ENCODE measurements at regions not wholly inside any gene's neighbourhood (a gene's known extent, or its start where the extent isn't known, plus 50 kb on each side); places are given as distances from the start of the nearest gene placed in this dataset.

DNA sequence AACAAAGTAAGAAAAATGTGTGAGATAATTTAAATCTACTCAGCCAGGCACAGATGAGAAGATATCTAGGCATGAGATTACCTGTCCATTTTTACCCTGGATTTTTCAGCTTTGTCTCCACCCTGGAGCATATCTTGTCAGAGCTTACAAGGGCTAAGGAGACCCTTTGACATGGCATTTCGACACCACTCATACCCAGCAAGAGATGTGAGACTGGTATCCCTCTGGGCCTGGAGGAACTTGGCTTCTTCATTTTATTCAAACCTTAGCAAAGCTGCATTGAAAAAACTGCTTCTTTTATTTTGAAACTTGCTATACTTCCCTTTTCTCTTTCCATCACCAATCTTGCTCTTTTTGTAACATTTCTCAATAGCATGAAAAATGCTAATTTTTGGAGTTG lies 194.9 kb upstream of the HNMT start:
- H3K36me3 ChIP-seq = no peaks in the 10 kb centered on the region
- H3K27ac ChIP-seq = no peak overlapping the region
- TF ChIP-seq CTCF (IDR thresholded peaks at IDR 0.05; ENCODE audit: low read depth, low read length) = no peak
- no peaks in the 10 kb centered on the region for H3K27me3 ChIP-seq
- no peaks in the 10 kb centered on the region for H3K4me1 ChIP-seq (ENCODE audit: low read depth)
- H3K9me3 ChIP-seq (ENCODE audit: low read depth) = no peaks in the 10 kb centered on the region
- DNase-seq (ENCODE audit: low read depth in 1 of 2, low spot score in 1 of 2) = no peak
- H3K4me3 ChIP-seq = no peak overlapping the region

DNA sequence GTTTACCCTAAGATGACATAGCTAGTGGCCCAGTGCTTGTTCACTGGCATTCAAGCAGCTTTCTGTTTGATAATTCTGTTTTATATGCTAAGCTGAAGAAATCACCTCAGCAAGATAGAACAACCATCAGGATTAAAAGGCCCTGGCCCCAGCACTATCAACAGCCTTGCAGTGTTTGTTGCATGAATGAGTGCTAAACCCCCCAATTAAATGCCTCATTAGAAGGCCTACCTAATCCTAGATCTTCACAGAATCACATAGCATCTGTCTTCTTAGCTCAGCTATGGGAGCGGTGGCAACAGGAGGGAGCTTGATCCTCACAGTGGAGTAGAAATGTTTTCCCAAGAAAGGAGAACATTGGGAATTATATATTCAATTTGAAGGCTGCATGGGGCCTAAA lies 194.1 kb upstream of the HNMT start:
- no peaks in the 10 kb centered on the region for H3K9me3 ChIP-seq (ENCODE audit: low read depth)
- no peaks in the 10 kb centered on the region for H3K27me3 ChIP-seq
- TF ChIP-seq CTCF (IDR thresholded peaks at IDR 0.05; ENCODE audit: low read depth, low read length) = no peak
- no peak overlapping the region for H3K4me3 ChIP-seq
- no peak overlapping the region for H3K27ac ChIP-seq
- H3K4me1 ChIP-seq (ENCODE audit: low read depth) = no peaks in the 10 kb centered on the region
- DNase-seq (ENCODE audit: low read depth in 1 of 2, low spot score in 1 of 2) = no peak
- H3K36me3 ChIP-seq = no peaks in the 10 kb centered on the region

DNA sequence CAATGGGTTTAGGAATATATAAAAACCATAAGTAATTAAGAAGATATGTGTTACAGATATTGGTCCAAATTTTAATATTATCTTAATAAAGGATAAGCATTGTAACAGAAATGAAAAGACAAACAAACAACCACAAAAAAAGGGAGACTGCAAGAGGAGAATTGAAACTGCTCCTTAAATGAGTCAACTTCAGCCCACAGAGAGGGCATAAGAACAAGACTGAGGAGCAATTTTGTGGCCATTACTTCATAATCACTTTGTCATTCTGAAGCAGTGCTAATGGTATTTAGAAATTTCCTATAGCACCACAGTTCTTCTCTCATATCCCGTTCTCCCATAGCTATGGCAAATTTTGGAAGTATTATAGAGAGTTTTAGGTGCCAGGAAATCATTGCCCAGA lies 193.2 kb upstream of the HNMT start:
- H3K9me3 ChIP-seq (ENCODE audit: low read depth) = no peaks in the 10 kb centered on the region
- H3K27me3 ChIP-seq = no peaks in the 10 kb centered on the region
- no peak for TF ChIP-seq CTCF (IDR thresholded peaks at IDR 0.05; ENCODE audit: low read depth, low read length)
- DNase-seq (ENCODE audit: low read depth in 1 of 2, low spot score in 1 of 2) = no peak
- H3K27ac ChIP-seq = no peak overlapping the region
- no peaks in the 10 kb centered on the region for H3K36me3 ChIP-seq
- no peak overlapping the region for H3K4me3 ChIP-seq
- H3K4me1 ChIP-seq (ENCODE audit: low read depth) = no peaks in the 10 kb centered on the region

DNA sequence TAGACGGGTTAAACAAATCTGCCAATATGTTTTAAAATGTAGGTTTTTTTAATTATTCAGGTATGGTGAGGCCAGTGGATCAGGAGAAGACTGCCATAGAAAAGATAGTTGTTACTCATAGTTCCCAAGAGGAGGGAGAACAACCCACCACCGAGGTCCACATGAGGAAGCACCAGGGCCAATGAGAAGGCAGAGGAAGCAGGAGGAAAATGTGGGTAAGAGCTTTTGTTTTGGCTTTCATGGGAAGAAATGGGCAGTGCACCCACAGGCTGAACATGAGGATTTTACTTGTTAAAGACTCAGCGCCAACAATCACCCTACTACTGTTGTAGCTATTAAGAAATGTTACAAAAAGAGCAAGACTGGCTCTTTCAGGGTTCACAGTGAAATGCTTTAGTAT lies 191.8 kb upstream of the HNMT start:
- Histone ChIP-seq H3K36me3 (no peaks in the 10 kb centered on the region), H3K4me1 (ENCODE audit: low read depth) (no peaks in the 10 kb centered on the region), H3K27ac (no peak overlapping the region), H3K9me3 (ENCODE audit: low read depth) (no peaks in the 10 kb centered on the region), H3K27me3 (no peaks in the 10 kb centered on the region), H3K4me3 (no peak overlapping the region)
- no peak for DNase-seq (ENCODE audit: low read depth in 1 of 2, low spot score in 1 of 2)
- no peak for TF ChIP-seq CTCF (IDR thresholded peaks at IDR 0.05; ENCODE audit: low read depth, low read length)

DNA sequence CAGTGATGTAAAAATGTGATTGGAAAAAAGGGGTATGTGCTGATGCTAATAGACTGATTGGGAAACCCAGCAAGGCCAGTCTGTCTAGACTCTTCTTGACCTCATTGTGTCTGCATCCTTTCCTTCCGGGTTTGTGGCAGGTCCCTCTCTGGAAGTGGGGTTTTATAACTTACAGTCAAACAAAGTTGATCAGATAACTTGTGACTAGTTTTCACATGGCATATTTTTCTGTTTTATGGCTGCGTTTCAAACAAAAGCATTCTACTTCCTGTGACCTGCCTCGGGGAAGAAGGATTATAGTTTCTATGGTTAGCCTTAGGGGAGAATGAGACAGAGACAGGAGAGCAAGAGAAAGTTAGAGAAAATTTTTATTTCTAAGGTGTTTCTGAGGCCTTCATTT lies 188.7 kb upstream of the HNMT start:
- no peak for DNase-seq (ENCODE audit: low read depth in 1 of 2, low spot score in 1 of 2)
- Histone ChIP-seq H3K27ac (no peak overlapping the region), H3K27me3 (no peaks in the 10 kb centered on the region), H3K9me3 (ENCODE audit: low read depth) (no peaks in the 10 kb centered on the region), H3K4me3 (no peak overlapping the region), H3K36me3 (no peaks in the 10 kb centered on the region), H3K4me1 (ENCODE audit: low read depth) (no peaks in the 10 kb centered on the region)
- no peak for TF ChIP-seq CTCF (IDR thresholded peaks at IDR 0.05; ENCODE audit: low read depth, low read length)

GRCh38 chr2:137776697-137777096 lies 187.6 kb upstream of the HNMT start:
- no peaks in the 10 kb centered on the region for H3K27me3 ChIP-seq
- H3K9me3 ChIP-seq (ENCODE audit: low read depth) = no peaks in the 10 kb centered on the region
- no peak overlapping the region for H3K27ac ChIP-seq
- DNase-seq (ENCODE audit: low read depth in 1 of 2, low spot score in 1 of 2) = no peak
- no peak for TF ChIP-seq CTCF (IDR thresholded peaks at IDR 0.05; ENCODE audit: low read depth, low read length)
- no peaks in the 10 kb centered on the region for H3K36me3 ChIP-seq
- H3K4me3 ChIP-seq = no peak overlapping the region
- no peaks in the 10 kb centered on the region for H3K4me1 ChIP-seq (ENCODE audit: low read depth)
